ENCODE measurements at regions not wholly inside any gene's neighbourhood (a gene's known extent, or its start where the extent isn't known, plus 50 kb on each side); places are given as distances from the start of the nearest gene placed in this dataset.

- H3K9me3 ChIP-seq = no peaks in the 10 kb centered on the region
- DNase-seq (ENCODE audit: low spot score in 2 of 2) = no peak
- intact Hi-C loops (cut with DNase I) = no loop called here
- H3K4me1 ChIP-seq = no peaks in the 10 kb centered on the region
- no peak overlapping the region for H3K4me3 ChIP-seq
- H3K36me3 ChIP-seq = no peaks in the 10 kb centered on the region
- no peak overlapping the region for H3K27ac ChIP-seq
- no peaks in the 10 kb centered on the region for H3K27me3 ChIP-seq
- TF ChIP-seq, protein P1, sequence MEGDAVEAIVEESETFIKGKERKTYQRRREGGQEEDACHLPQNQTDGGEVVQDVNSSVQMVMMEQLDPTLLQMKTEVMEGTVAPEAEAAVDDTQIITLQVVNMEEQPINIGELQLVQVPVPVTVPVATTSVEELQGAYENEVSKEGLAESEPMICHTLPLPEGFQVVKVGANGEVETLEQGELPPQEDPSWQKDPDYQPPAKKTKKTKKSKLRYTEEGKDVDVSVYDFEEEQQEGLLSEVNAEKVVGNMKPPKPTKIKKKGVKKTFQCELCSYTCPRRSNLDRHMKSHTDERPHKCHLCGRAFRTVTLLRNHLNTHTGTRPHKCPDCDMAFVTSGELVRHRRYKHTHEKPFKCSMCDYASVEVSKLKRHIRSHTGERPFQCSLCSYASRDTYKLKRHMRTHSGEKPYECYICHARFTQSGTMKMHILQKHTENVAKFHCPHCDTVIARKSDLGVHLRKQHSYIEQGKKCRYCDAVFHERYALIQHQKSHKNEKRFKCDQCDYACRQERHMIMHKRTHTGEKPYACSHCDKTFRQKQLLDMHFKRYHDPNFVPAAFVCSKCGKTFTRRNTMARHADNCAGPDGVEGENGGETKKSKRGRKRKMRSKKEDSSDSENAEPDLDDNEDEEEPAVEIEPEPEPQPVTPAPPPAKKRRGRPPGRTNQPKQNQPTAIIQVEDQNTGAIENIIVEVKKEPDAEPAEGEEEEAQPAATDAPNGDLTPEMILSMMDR (IDR thresholded peaks at IDR 0.05) = no peak
These were observed 215.0 kb upstream of the MYT1L start for GRCh38 chr2:2546046-2546445.

DNA sequence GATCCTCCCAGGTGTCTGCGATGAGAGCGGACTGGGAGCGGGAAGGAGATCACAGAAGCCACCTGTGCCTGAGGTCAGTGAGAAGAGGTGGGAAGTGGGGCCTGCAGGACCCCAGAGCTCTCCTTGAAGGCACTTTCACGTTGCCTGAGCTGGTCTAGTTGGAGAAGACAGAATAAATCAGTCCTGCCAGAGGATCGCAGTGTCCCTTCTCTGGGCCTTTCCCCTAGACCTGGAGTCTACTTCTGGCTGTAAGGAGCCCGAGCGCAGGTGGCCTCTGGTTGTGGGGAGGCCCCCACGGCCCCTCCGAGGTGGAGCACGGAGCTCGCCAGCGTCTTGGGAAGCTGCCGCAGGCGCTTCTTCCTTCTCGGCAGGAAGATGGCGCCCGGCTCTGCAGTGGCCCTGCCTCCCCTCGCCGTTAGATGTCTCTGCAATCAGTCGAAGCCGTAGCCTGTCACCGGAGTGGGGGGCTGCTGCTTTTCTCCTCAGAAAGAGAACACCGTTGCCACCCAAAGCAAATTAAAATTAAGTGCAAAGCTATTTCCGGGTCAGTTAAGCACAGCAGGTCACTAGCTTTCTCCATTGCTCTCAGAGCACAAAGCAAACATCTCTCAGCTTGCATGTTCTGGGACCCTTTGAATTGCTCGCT lies 212.0 kb upstream of the MYT1L start:
- Histone ChIP-seq H3K27me3 (no peaks in the 10 kb centered on the region), H3K4me3 (no peak overlapping the region), H3K36me3 (no peaks in the 10 kb centered on the region), H3K4me1 (no peaks in the 10 kb centered on the region), H3K27ac (no peak overlapping the region), H3K9me3 (no peaks in the 10 kb centered on the region)
- intact Hi-C loops (cut with DNase I) = no loop called here
- TF ChIP-seq, protein P1 (IDR thresholded peaks at IDR 0.05) = no peak
- no peak for DNase-seq (ENCODE audit: low spot score in 2 of 2)

DNA sequence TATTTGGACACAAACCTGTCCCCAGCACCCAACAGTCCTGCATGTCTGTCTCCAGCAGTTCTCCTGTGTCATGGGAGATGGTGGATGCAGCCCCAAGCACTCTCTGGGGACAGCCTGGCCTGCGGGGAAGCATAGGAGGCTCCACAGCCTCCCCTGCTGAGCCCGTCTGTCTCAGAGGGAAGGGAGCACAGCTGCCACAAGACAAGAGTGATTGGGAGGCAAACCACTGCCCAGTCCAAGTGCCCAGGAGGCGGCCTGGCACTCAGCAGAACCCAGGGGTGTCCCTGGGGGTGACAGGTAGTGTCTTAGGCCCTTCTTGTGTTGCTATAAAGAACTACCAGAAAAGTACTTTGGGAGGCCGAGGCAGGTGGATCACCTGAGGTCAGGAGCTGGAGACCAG lies 211.2 kb upstream of the MYT1L start:
- no peak for DNase-seq (ENCODE audit: low spot score in 2 of 2)
- TF ChIP-seq, protein P1 (IDR thresholded peaks at IDR 0.05) = no peak

GRCh38 chr2:2540406-2540805 lies 209.3 kb upstream of the MYT1L start:
- no peaks in the 10 kb centered on the region for H3K4me1 ChIP-seq
- H3K27me3 ChIP-seq = no peaks in the 10 kb centered on the region
- intact Hi-C loops (cut with DNase I) = no loop called here
- no peaks in the 10 kb centered on the region for H3K9me3 ChIP-seq
- no peaks in the 10 kb centered on the region for H3K36me3 ChIP-seq
- no peak for DNase-seq (ENCODE audit: low spot score in 2 of 2)
- no peak overlapping the region for H3K27ac ChIP-seq
- TF ChIP-seq, protein P1 (IDR thresholded peaks at IDR 0.05) = no peak
- H3K4me3 ChIP-seq = no peak overlapping the region

More for the DNA sequence above, 211.2 kb upstream of the MYT1L start:
- Histone ChIP-seq H3K4me3 (no peak overlapping the region), H3K4me1 (no peaks in the 10 kb centered on the region), H3K36me3 (no peaks in the 10 kb centered on the region), H3K27ac (no peak overlapping the region), H3K27me3 (no peaks in the 10 kb centered on the region), H3K9me3 (no peaks in the 10 kb centered on the region)
- intact Hi-C loops (cut with DNase I) = no loop called here

- Histone ChIP-seq H3K4me3 (no peak overlapping the region), H3K27me3 (no peaks in the 10 kb centered on the region), H3K27ac (no peak overlapping the region), H3K36me3 (no peaks in the 10 kb centered on the region), H3K9me3 (no peaks in the 10 kb centered on the region), H3K4me1 (no peaks in the 10 kb centered on the region)
- TF ChIP-seq, protein P1 (IDR thresholded peaks at IDR 0.05) = no peak
- intact Hi-C loops (cut with DNase I) = no loop called here
- DNase-seq (ENCODE audit: low spot score in 2 of 2) = no peak
These were observed 205.5 kb upstream of the MYT1L start for GRCh38 chr2:2536416-2537056.
